UCSD-AML1 (cell line): ENCODE measurements at regions not wholly inside any gene's neighbourhood (a gene's known extent, or its start where the extent isn't known, plus 50 kb on each side); places are given as distances from the start of the nearest gene placed in this dataset.

Experiments
- DNase-seq: peaks from one replicate; lab custom pipeline; 2025; ENCODE audit not compliant: unreplicated experiment; lab: John Stamatoyannopoulos, UW

DNA sequence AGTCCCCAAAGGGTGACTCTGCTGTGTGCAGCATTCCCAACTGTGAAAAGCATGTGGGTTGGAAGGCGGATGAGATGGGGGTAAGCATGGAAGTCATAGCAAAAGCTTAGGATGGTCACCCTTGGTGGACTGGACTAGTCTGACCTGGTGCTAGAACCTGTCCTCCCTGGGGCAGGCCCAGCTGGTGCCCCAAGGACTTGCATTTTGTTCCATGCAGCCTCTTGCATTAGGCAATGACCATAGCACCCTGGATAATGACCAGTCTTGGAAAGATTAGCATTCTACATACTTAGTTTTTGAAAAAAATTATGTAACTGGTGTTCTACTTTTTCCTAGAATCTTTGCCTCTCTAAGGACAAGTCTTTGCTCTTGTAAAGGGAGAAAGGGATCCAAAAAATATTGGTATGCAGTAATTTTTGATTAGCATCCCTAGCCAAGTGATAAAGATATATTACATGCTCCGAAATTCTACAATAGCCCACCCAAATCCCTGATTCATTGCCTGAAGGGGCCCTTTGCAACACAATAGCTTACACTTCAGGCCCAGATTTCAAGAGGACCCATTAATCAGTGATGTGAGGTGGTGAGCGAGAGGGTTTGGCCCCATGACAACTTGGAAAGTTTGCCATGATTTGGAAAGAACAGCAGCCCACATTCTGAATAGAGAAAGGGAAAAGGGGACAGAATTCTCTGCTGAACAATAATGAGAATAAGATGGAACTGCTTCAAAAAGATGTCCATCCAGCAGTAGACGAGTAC lies 93.3 kb upstream of the CD180 start:
- no peak for DNase-seq

DNA sequence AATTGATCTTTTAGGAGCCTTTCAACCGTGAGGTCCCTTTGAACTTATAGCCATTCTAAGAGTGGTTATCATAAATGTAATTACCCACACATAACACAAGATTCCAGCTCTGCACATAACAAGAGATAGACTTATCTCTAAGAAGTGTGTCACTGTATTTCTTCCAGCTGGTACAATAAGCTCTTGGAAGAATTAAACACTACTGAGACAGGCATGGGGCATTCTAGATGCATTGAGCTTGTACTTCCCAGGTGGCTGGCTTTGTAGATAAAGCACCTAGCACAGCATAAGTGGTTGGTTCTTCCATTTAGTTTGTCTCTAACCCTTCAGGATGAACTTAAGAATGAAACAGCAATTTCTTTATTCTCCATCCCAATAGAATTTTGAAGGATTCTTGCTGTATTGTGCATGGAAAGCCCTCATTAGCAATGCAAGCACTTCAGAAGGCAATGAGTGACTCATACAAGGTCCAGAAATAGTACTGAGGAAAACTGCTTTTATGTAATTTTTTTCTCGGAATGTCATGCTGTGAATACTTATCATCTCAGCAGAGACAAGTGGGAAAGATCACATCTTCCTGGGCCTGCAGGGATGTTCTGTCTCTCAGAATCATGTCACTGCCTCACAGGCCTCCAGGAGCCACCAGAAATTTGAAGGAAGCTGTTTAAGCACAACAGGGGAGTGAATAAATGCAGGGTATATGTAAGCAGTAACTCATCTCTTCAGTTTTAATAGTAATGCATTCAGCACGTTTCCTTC lies 91.1 kb upstream of the CD180 start:
- no peak for DNase-seq

DNA sequence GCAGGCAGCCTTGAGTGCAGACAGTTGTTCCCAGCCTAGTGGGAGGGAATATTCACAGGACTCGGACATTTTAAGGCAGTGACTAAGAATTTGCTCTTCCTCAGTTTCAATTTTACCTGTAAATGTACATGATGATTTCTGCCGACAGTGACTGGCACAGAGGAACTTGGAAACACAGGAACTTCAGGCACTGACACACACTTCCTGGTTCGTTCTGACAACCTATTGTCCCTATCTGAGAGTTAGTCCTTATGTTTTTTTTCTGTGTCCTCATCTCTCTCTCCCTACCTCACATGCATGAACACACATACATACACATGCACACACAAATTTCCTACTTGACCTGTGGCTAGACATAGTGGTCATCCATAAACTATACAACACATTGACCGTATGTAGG lies 89.4 kb upstream of the CD180 start:
- no peak for DNase-seq

DNA sequence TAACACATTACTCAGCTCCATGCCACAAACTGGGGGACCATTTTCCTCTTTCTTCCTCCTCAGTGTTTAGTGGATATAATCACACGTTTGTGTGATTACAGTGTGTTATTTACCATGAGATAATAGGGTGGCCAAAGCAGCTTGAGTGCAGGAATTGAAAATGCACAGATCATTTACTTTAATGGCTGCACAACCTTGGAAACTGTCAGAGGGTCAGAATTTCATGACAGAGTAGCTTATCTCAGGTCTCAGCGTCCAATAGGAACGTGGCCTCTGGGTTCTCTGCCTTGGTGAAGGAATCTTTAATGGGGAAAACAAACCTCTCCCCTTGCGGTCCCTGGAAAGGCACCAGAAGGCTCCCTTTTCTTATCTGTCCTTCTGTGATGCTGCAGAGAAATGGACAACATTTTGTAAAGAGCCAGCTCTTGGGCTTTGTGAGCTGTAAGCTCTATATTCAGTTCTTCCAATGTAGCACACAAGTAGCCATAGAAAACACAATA lies 87.4 kb upstream of the CD180 start:
- no peak for DNase-seq

DNA sequence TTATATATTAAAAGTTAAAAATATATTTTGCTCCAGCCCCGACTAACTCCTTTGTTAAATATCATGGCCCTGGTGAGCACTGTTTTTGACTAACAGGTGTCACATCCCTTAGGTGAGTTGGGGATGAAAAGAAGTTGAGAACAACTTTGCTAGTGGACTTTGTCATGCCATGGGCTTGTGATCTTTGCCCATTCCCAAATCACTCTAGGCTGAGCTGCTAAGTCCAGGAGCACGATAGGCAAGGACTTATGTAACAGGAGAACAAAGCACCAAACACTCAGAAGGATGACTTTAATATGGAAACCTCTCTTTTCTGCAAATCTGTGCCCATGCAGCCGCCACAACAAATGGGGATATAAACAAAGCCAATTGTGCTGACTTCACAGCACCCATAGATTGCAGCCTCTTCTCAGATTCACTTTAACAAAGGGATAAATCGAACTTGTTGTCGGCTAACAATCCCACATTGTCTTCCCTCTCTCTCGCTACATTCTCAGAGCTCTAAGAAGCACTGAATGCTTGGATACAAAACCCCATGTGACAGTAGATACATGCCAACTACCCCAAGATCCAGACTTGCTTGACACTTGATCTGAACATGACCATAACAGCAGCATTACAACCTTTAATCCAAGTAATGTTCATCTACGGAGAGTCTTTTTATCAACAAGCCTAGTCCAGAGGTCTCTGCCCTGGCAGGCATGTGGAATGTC lies 86.8 kb upstream of the CD180 start:
- DNase-seq = no peak

DNA sequence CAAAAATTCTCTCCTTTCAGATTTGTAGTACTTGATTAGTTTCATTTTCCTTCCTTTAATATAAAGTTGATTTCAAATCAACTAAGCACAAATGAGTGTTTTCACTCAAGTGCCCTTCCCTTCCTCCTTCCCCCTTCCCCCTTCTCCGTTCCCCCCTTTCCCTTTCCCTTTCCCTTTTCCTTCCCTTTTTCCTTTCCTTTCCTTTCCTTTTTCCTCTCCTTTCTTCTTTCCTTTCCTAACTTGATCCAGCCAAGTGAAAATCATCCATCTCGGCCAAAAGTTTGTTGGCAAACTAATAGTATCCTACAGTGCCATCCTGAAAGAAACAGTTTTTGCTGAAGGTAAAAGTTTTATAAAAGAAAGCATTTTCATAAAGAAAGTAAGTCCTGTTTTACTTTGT lies 85.3 kb upstream of the CD180 start:
- no peak for DNase-seq

DNA sequence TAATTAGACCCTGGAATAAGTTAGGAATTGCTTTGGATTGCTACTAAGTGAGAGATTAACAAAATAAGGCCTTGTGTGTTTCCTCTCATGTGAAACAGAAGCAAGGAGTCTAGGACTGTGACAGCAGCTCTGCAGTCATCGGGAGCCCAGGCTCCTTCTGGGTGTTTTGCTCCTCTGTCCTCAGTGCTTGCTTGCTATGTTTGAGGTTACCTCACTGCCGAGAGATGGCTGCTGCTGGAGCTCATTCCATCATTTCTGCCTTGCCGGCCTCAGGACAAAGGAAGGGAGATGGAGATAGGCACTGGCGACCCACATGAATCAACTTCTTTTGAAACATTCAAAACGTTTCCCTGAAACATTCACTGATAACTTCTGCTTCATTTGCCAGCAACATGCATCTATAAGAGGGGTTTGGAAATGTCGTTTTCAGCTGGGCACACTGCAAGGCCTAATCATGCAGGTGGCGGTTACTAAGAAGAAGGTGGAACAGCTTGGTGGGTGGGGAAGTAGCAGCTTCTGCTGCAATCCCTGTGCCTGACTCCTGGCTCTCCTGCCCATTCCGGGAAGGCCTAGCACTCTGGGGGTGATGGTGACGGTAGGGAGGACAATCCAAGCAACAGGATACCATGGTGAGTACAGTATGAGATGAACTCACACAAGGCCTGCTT lies 77.2 kb upstream of the CD180 start:
- no peak for DNase-seq

DNA sequence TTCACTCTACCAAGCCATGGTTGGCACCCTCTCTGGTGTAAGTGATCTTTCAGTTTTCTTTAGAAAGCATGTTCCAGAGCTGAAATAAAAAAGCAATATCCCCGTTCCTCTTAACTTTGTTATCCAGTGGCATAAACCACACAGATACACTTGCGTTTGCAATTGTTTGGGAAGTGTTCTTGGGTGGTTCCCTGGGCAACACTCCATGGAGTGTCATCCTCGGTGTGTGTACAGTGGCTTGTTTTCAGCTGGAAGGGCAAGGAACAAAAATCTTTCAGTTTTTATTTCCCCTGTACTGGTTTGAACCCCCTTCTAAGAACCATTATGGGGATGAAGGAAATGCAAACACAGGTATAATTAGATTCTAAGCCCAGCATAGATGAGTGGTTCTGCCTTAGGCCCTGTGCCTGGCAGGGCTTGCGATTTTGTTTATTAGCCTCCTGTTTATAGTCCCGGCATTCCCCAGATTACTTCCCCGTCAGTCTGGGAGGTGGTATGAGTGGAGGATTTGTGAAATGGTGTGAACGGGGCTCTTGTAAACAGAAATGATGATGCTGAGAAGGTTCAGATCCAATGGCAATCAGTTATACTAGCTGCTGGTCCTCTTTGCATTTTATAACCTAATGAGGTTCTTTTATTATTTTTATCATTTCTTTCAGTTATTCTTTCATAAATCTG lies 76.0 kb upstream of the CD180 start:
- DNase-seq = no peak

DNA sequence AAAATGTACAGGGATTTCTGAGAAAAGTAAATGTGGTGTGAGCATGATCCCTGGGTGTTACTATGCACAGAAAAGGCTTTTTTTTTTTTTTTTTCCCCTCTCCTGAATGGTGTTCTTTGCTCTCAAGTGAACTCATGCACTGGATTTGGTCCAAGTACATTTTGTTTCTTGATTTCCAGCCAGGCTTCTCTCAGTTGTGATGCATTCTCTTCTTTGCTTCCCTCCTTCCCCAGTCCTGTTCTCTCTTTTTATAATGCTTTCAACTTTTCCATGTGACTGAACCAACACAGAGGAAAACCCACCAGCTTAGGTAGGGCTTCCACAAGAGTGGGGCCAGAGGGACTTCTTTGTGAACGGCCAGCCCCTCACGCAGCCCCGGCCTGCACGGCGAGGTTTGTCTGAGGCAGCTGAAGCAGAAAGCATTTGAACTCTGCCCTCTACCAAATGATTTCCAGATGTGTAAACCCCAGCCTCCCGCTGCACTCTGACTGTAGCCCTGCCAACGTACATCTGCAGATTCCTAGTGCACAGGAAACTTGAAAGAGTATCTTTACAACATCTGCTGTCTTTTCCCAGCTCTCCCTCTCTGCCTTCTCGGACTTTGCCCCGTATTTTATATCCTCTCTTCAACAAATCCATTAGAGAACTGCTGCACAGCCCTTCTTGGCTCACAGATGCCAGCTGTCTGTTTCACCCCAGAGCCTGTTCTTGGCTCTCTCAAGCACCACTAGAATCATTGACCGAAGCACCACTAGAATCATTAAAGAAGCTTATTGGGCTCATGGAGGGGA lies 71.8 kb upstream of the CD180 start:
- no peak for DNase-seq

DNA sequence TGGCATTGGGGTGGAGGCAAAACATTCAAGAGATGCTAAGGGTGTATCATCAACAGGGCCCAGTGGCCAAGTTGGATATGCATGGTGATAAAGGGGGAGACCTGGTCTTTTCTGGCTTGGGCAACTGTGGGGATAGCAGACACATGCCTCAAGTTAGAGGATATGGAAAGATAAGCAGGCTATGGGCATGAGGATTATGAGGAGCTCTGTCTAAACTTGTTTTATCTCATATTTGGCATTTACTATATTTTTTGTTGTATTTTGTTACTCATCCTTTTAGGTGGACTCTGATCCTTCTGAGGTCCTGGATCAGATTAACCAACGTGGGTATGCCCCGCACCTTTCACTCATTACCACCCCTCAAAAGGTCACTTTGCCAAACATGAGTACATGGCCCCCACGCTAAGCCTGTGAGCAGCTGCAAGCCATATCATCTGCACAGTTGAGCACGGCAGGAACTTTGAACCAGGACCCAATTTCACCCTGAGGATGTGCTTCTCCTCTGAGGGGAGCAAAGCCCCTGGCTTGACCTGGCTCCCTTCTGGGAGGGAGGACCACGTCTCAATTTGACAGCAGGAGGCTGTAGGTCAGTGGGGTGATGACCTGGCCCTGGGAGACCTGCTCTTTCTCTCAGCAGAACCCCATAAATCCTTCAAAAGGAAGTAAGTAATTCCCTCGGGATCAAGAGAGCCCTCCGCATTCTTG lies 71.1 kb upstream of the CD180 start:
- no peak for DNase-seq

DNA sequence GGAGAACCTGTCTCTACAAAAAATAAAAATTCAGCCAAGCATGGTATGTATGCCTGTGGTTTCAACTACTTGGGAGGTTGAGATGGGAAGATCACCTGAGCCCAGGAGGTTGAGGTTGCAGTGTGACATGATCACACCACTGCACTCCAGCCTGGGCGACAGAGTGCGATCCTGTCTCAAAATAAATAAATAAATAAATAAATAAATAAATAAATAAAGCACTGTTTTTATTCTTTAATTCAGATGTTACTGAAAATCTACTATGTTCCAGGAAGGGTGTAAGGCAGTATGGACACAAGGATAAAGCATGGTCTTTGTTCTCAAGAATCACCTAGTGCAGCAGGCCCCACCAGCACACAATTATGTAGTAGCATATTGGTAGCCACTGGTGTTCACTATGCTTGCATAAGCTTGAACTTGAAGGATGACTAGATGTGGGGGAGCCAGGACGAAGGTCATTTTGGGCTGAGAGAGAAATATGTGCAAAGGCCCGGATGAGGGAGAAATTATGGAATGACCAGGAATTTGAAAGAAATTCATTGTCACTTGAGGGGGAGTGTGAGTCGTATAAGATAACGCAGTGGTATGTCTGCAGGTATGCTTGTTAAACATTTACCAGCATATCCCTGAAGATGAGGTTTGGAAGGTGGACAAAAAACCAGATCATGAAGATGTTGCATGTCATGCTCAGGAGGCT lies 70.2 kb upstream of the CD180 start:
- no peak for DNase-seq

DNA sequence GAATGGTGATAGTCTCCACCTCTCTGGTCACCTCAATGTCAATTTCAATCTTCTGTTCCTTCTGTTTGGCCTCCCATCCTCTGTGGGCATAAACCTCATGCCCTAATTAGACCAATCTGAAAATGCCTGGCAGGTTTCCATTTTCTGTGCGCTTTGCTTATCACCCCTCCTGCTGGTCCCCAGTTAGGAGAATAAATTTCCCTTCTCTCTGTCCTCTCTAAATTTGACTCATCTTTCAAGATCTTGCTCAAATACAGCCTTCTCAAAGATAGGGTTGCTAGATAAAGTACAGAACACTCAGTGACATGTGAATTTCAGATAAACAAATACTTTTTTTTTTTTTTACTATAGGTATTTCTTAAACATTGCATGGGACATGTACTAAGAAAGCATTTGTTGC lies 69.4 kb upstream of the CD180 start:
- no peak for DNase-seq

DNA sequence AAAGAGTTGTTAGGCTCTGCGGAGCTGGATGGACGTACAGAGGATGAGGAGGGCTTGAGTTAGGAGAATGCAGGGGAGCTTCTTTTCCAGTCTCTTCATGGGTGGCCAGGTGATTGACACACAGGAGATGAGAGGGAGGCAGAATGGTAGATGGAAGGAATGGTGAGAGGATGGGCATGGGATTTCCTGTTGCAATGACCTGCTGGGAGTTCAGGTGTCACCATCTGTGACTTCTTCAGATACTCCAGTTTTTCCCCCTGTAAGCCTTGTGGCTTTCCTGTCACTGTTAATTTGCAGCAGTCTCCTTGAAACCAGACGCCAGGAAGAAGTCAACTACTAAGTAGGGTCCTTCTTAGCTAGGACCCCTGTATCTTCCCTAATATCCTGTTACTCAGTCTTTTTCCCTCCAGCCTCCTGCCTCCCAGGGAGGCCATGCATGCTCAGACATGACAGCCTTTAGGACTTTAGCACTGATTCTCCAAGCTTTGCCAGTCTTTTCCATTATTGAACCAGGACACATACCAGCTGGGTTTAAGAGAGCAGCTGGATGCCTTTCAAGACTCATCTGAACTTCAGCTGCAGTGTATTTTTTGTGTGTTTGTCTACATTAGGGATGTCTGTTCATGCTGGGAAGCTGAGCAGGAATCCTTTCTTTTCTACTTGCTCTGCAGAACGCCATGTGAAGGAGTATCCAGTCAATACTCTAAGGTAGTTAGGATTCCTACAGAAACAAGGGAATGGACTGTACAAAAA lies 67.2 kb upstream of the CD180 start:
- DNase-seq = no peak

DNA sequence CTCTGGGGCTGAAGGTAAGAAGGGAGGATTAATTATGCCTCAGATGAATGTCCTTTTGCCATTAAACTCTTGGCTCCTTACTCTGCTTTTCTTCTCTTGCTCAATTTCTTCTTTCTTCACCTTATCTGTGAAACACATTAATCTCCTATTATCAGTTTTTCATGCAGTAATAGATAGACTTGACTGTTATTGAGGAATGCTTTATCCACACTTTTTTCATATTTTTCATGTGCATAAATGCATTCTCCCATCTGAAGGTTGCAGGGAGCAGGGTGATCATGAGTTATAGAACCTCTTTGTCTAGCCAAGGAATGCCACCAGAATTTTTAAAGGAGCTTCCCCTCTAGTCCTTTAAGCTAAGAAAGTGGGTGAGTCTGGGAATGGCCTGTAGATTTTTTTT lies 66.4 kb upstream of the CD180 start:
- DNase-seq = no peak

DNA sequence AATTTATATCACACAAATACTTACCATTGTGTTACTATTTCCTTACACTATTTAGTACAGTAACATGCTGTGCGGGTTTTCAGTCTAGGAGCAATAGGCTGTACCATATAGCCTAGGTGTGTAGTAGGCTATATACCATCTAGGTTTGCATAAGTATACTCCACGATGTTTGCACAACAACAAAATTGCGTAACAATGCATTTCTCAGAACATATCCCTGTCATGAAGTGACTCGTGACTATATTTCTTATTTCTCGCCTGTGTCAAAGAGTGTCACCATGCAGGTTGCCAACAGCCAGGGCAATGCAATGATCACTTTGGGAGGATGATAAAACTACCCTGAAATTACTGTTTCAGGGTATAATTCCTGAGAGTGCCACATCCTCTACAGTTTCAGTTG lies 65.6 kb upstream of the CD180 start:
- DNase-seq = no peak

DNA sequence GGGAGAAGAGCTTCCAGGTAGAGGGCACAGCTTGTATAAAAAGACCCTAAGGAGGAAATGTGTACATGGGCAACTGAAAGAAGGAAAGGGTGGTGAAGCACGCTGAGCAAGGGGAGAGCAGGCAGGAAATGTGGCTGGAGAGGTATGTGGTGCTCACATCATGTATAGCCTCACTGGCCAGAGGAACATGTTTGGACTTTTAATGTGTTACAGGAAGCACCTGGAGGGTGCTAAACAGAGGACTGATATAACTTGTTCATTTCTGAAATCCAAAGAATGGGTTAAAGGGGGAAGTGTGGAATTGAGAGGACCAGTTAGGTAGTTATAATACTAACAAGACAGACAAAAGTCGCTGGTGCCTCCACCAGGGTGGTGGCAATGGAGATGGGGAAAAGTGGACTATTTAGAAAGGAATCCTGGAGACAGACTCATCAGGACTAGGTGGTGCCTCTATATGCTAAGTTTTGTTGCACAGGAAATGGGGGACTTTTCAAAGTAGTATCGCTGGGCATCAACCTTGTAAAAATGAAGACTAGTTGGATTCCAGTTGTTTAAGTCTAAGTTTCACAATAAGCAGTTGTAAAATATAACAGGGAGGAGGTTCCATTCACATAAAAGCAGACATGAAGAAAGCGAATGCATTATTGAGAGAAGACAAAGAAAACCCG lies 63.1 kb upstream of the CD180 start:
- DNase-seq = no peak

DNA sequence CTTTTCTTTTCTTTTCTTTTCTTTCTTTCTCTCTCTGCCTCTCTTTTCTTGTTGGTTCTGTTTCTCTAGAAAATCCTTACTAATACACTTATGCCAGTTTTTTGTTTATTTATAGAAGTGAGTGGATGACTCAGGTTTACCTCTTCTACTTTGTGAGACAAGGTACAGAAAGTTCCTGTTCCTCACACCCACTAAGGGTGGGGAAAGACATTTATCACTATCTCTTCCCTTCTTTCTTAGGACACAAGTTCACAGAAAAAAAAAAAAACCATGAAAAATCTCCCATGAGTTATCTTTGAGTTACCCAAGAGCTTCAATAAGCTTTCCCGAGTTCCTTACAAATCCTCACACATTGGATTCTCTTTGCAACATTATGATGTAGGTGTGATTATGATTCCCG lies 60.9 kb upstream of the CD180 start:
- DNase-seq = no peak

DNA sequence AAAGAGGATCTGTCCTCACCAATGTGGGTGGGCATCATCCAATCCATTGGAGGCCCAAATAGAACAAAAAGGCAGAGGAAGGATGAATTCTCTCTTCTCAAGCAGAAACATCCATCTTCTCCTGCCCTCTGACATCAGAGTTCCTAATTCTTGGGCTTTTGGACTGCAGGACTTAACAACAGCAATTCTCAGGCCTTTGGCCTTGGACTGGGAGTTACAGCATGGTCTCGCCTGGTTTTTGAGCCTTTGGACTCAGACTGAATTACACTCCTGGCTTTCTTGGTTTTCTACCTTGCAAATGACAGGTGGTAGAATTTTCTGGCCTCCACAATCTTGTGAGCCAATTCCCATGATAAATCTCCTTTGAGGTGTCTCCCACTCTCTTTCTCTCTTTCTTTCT lies 60.5 kb upstream of the CD180 start:
- no peak for DNase-seq
